HepG2 (cell line): ENCODE measurements at regions not wholly inside any gene's neighbourhood (a gene's known extent, or its start where the extent isn't known, plus 50 kb on each side); places are given as distances from the start of the nearest gene placed in this dataset.

Experiments used
- ARNT ChIP-seq: fragments of 450-650 bp; IDR thresholded peaks from 2 replicates; pipeline ENCODE4 v1.6.1; 2017
- CBFB ChIP-seq: sonication (generic); formaldehyde crosslinking; IDR thresholded peaks from 2 replicates; pipeline ENCODE4 v1.4.0; 2020; ENCODE audit warnings: missing genetic modification reagents
- CREM ChIP-seq, 2 experiments: sonication (generic) in 1 of 2; formaldehyde crosslinking in 1 of 2; IDR thresholded peaks; 2 replicates each; pipeline versions ENCODE4 v1.4.0 to v1.6.1; 2016 to 2020; ENCODE audit warnings: antibody characterized with exemption in 1 of 2, mild to moderate bottlenecking in 1 of 2, missing genetic modification reagents in 1 of 2
- DPF2 ChIP-seq: sonication (generic); formaldehyde crosslinking; IDR thresholded peaks from 2 replicates; pipeline ENCODE4 v1.4.0; 2020; ENCODE audit warnings: mild to moderate bottlenecking, low read depth, missing genetic modification reagents, borderline replicate concordance
- EP300 ChIP-seq, 3 experiments: sonication (generic) in 1 of 3; formaldehyde crosslinking in 1 of 3; IDR thresholded peaks; 2 replicates each; pipeline versions ENCODE4 v1.5.1 to v1.6.1; 2011 to 2020; ENCODE audit warnings: low read depth in 2 of 3, low read length in 2 of 3, borderline replicate concordance in 1 of 3, improper control_type of control experiment in 1 of 3, mild to moderate bottlenecking in 1 of 3, missing genetic modification reagents in 1 of 3, moderate library complexity in 1 of 3
- FOXO1 ChIP-seq: sonication (generic); formaldehyde crosslinking; IDR thresholded peaks from 2 replicates; pipeline ENCODE4 v1.4.0; 2020; ENCODE audit warnings: missing genetic modification reagents
- HDAC1 ChIP-seq: sonication (generic); formaldehyde crosslinking; IDR thresholded peaks from 2 replicates; pipeline ENCODE4 v1.5.1; 2020; ENCODE audit warnings: mild to moderate bottlenecking, missing genetic modification reagents
- HNF4G ChIP-seq, 2 experiments: sonication (generic) in 1 of 2; formaldehyde crosslinking in 1 of 2; IDR thresholded peaks; 2 replicates each; pipeline versions ENCODE4 v1.4.0 to v1.6.1; 2011 to 2020; ENCODE audit warnings: borderline replicate concordance in 2 of 2, low read depth in 2 of 2, mild to moderate bottlenecking in 2 of 2, low read length in 1 of 2, missing genetic modification reagents in 1 of 2, moderate library complexity in 1 of 2
- JUNB ChIP-seq: sonication (generic); formaldehyde crosslinking; IDR thresholded peaks from 2 replicates; pipeline ENCODE4 v1.8.0; 2022; ENCODE audit warnings: missing genetic modification reagents, mild to moderate bottlenecking, borderline replicate concordance
- MIXL1 ChIP-seq: IDR thresholded peaks from 2 replicates; pipeline ENCODE4 v1.6.1; 2016
- MLX ChIP-seq: IDR thresholded peaks from 2 replicates; pipeline ENCODE4 v1.6.1; 2016
- NCOR1 ChIP-seq: fragments of 200-600 bp; sonication (generic); IDR thresholded peaks from 2 replicates; pipeline ENCODE4 v1.7.0; 2017; ENCODE audit warnings: antibody characterized with exemption, low read length, borderline replicate concordance
- PAWR ChIP-seq: sonication (generic); formaldehyde crosslinking; IDR thresholded peaks from 2 replicates; pipeline ENCODE4 v1.4.0; 2020; ENCODE audit warnings: missing genetic modification reagents, mild to moderate bottlenecking, borderline replicate concordance
- PHF8 ChIP-seq: sonication (generic); formaldehyde crosslinking; IDR thresholded peaks from 2 replicates; pipeline ENCODE4 v1.5.0; 2020; ENCODE audit warnings: missing genetic modification reagents
- RFX5 ChIP-seq: IDR thresholded peaks from 2 replicates; pipeline ENCODE4 v1.6.1; 2011; ENCODE audit warnings: low read depth, low read length, improper control_type of control experiment
- SKI ChIP-seq: fragments of 450-650 bp; IDR thresholded peaks from one replicate; pipeline ENCODE4 v1.6.1; 2018; ENCODE audit warnings: mild to moderate bottlenecking; ENCODE audit not compliant: partially characterized antibody
- SOX13 ChIP-seq, 3 experiments: fragments of 450-650 bp in 1 of 3; sonication (generic) in 1 of 3; formaldehyde crosslinking in 1 of 3; IDR thresholded peaks in 2 of 3; conservative IDR thresholded peaks in 1 of 3; 2 replicates each; pipeline versions ENCODE4 v1.5.0 to v1.6.1; 2016 to 2020; ENCODE audit warnings: antibody characterized with exemption in 1 of 3, mild to moderate bottlenecking in 1 of 3, missing compliant biosample characterization in 1 of 3, missing genetic modification reagents in 1 of 3, moderate library complexity in 1 of 3
- SYNCRIP ChIP-seq: fragments of 200-400 bp; formaldehyde crosslinking; IDR thresholded peaks from 2 replicates; pipeline ENCODE4 v1.6.1; 2018; ENCODE audit warnings: mild to moderate bottlenecking, low read depth, low read length; ENCODE audit not compliant: insufficient read depth
- ZBTB34 ChIP-seq: sonication (generic); formaldehyde crosslinking; IDR thresholded peaks from 2 replicates; pipeline ENCODE4 v1.8.0; 2022; ENCODE audit warnings: mild to moderate bottlenecking, missing genetic modification reagents
- ZBTB43 ChIP-seq: sonication (generic); formaldehyde crosslinking; conservative IDR thresholded peaks from 2 replicates; pipeline ENCODE4 v1.4.0; 2020; ENCODE audit warnings: missing genetic modification reagents
- ZNF414 ChIP-seq: sonication (generic); formaldehyde crosslinking; IDR thresholded peaks from 2 replicates; pipeline ENCODE4 v1.5.0; 2020; ENCODE audit warnings: missing genetic modification reagents
- ZNF572 ChIP-seq: sonication (generic); formaldehyde crosslinking; IDR thresholded peaks from 2 replicates; pipeline ENCODE4 v1.5.1; 2020; ENCODE audit warnings: mild to moderate bottlenecking, missing genetic modification reagents
- ZNF598 ChIP-seq: sonication (generic); formaldehyde crosslinking; IDR thresholded peaks from 2 replicates; pipeline ENCODE4 v1.5.1; 2020; ENCODE audit warnings: mild to moderate bottlenecking, missing genetic modification reagents, borderline replicate concordance
- ZNF674 ChIP-seq: sonication (generic); formaldehyde crosslinking; IDR thresholded peaks from 2 replicates; pipeline ENCODE4 v1.5.0; 2020; ENCODE audit warnings: low read depth, mild to moderate bottlenecking, missing genetic modification reagents
- ZNF7 ChIP-seq: IDR thresholded peaks from 2 replicates; pipeline ENCODE4 v1.6.1; 2016; ENCODE audit warnings: missing biosample characterization, missing genetic modification reagents
- ZNF790 ChIP-seq: sonication (generic); formaldehyde crosslinking; IDR thresholded peaks from 2 replicates; pipeline ENCODE4 v1.8.0; 2022; ENCODE audit warnings: missing genetic modification reagents, mild to moderate bottlenecking, borderline replicate concordance

GRCh38 chr18:66724664-66725356 is 120.9 kb upstream of the CDH19 start (continued):
- TF ChIP-seq ZNF790 (CRISPR knock-in tag) (no peak), HDAC1 (CRISPR knock-in tag) (peak; percentile 31; the same call in 1 of the 2 replicates), ZNF572 (CRISPR knock-in tag) (no peak), FOXO1 (CRISPR knock-in tag) (peak; percentile 57; the same call in 1 of the 2 replicates), SOX13 (IDR thresholded peaks at IDR 0.05) (no peak), SOX13 (CRISPR knock-in tag; conservative IDR thresholded peaks at IDR 0.05 in 1 of 2, IDR thresholded peaks at IDR 0.05 in 1 of 2) (peak in 1 of 2 experiments; percentile 94; a peak in 2 of 4 replicates), PAWR (CRISPR knock-in tag) (no peak), SKI (no peak), NCOR1 (peak; percentile 85), MIXL1 (CRISPR knock-in tag) (peak; percentile 67; the same call in 1 of the 2 replicates), ZBTB43 (CRISPR knock-in tag) (no peak), EP300 (IDR thresholded peaks at IDR 0.05; ENCODE audit: low read depth in 2 of 2, low read length in 2 of 2) (peak in 1 of 2 experiments; percentile 81; a peak in 2 of 4 replicates), EP300 (CRISPR knock-in tag; IDR thresholded peaks at IDR 0.05; ENCODE audit: borderline replicate concordance) (no peak), ZNF7 (CRISPR knock-in tag) (no peak), HNF4G (IDR thresholded peaks at IDR 0.05; ENCODE audit: borderline replicate concordance, low read depth, low read length) (peak; percentile 88), HNF4G (CRISPR knock-in tag; IDR thresholded peaks at IDR 0.05; ENCODE audit: borderline replicate concordance, low read depth) (no peak), DPF2 (CRISPR knock-in tag) (0 out of 2 replicates have a peak, but pooled peaks have one; percentile 50), SYNCRIP (no peak), ZBTB34 (0 out of 2 replicates have a peak, but pooled peaks have one; percentile 56), PHF8 (CRISPR knock-in tag) (no peak), CBFB (no peak), CREM (IDR thresholded peaks at IDR 0.05) (peak; percentile 55; the same call in 1 of the 2 replicates), CREM (CRISPR knock-in tag; IDR thresholded peaks at IDR 0.05) (no peak), ZNF598 (CRISPR knock-in tag) (no peak), RFX5 (no peak), ARNT (no peak), JUNB (CRISPR knock-in tag) (no peak), ZNF674 (CRISPR knock-in tag) (no peak), MLX (no peak), ZNF414 (CRISPR knock-in tag) (no peak)
